ENCODE measurements at regions not wholly inside any gene's neighbourhood (a gene's known extent, or its start where the extent isn't known, plus 50 kb on each side); places are given as distances from the start of the nearest gene placed in this dataset.

DNA sequence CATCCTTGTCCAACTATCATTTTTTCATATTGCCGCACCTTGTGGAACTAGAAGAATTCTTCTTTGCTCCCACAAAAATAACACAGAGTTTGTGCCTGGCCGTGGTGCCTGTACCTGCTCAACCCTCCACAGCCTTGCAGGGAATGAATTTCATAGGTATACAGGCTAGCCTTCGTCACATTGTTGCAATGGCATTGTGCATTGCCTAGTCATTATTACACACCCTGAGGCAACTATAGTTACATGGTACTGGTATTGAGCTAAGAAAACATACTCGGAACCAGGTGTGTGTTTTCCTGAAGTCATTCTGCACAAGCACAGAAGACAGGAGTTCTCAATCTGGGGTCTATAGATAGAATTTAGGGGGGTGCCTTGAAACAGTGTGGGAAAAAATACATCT is 188.0 kb upstream of the CTAGE1 start:
- Histone ChIP-seq H2BK5ac (ENCODE audit: low read depth, low read length, poor library complexity) (no peak overlapping the region), H3K18ac (ENCODE audit: low read length) (no peak overlapping the region), H3K27ac (ENCODE audit: low read depth, low read length) (no peak overlapping the region), H3K36me3 (ENCODE audit: control insufficient read depth in 1 of 2, insufficient read depth in 2 of 2, low read length in 2 of 2) (no peaks in the 10 kb centered on the region), H3K4ac (ENCODE audit: low read depth, low read length) (no peak overlapping the region), H3K23ac (ENCODE audit: low read length) (no peak overlapping the region), H4K12ac (ENCODE audit: low read depth, low read length) (no peak overlapping the region), H4K91ac (ENCODE audit: low read depth, low read length) (no peak overlapping the region), H2AFZ (ENCODE audit: insufficient read depth, low read length, poor library complexity) (no peak overlapping the region), H2AK5ac (ENCODE audit: low read length) (no peak overlapping the region), H4K8ac (ENCODE audit: low read depth, low read length) (no peak overlapping the region), H3K14ac (ENCODE audit: low read length) (no peak overlapping the region), H2BK12ac (ENCODE audit: low read length) (no peak overlapping the region), H3K79me2 (ENCODE audit: control insufficient read depth, insufficient read depth, low read length, poor library complexity) (no peaks in the 10 kb centered on the region), H3K4me2 (ENCODE audit: low read length) (no peak overlapping the region), H3K4me1 (ENCODE audit: control insufficient read depth in 1 of 2, insufficient read depth in 2 of 2, low read length in 2 of 2) (peaks cover 0 to 9% of the 10 kb centered on the region in 2 experiments), H3K79me1 (ENCODE audit: low read length) (no peaks in the 10 kb centered on the region), H3K4me3 (ENCODE audit: low read depth, low read length) (no peak overlapping the region), H2BK120ac (ENCODE audit: insufficient read depth, low read length, poor library complexity) (no peak overlapping the region), H3K9ac (ENCODE audit: low read length) (no peak overlapping the region), H3K9me3 (ENCODE audit: insufficient read depth, low read depth, low read length) (peaks cover 3% of the 10 kb centered on the region), H3K27me3 (ENCODE audit: insufficient read depth, low read length) (no peaks in the 10 kb centered on the region)
- peak; percentile 67 to 95 for DNase-seq
- no CpG with 5 or more reads among the region's 4 CpGs for WGBS (ENCODE audit: extremely low coverage, insufficient coverage, insufficient read length)

DNA sequence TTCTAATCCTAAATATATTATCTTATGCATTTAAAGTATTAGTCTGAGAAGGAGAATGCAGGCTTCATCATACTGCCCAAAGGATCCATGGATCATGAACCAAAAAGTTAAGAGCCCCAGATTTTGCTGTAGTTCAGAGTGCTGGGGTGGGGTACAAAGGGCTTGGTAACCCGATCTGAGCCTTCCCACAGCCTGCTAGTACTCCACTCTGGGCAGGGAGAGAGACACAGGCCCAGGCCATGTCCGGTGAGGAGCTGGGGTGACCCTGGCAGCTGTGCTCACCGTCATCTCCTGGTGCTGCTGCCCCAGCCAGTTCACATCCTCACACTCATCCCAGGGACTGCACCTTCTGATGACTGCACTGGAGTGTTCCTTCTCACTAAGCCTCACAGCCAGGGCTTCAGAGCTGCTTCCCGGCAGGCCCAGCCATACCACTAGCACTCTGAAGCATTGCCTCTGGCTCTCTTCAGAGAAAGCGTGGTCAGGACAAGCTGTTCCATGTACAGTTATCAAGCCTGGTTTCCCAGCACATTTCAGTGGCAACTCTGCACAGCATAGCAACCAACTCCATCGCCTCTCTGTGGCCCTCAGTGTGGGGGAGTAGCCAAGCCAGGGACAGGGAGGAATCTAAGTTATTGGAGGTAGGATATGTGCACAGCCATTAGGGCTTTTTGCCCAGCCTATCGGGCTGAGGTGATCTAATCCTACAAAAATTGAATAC is 189.0 kb upstream of the CTAGE1 start:
- no peak overlapping the region for H4K8ac ChIP-seq (ENCODE audit: low read depth, low read length)
- no peak overlapping the region for H3K27ac ChIP-seq (ENCODE audit: low read depth, low read length)
- H3K9ac ChIP-seq (ENCODE audit: low read length), result no peak overlapping the region
- H3K4me1 ChIP-seq (ENCODE audit: control insufficient read depth in 1 of 2, insufficient read depth in 2 of 2, low read length in 2 of 2), result peaks cover 0 to 9% of the 10 kb centered on the region in 2 experiments
- no peaks in the 10 kb centered on the region for H3K27me3 ChIP-seq (ENCODE audit: insufficient read depth, low read length)
- H3K9me3 ChIP-seq (ENCODE audit: insufficient read depth, low read depth, low read length), result peaks cover 3% of the 10 kb centered on the region
- H2AFZ ChIP-seq (ENCODE audit: insufficient read depth, low read length, poor library complexity), result no peak overlapping the region
- no peak overlapping the region for H4K91ac ChIP-seq (ENCODE audit: low read depth, low read length)
- no peak overlapping the region for H3K18ac ChIP-seq (ENCODE audit: low read length)
- H2BK120ac ChIP-seq (ENCODE audit: insufficient read depth, low read length, poor library complexity), result no peak overlapping the region
- H3K4ac ChIP-seq (ENCODE audit: low read depth, low read length), result no peak overlapping the region
- H2AK5ac ChIP-seq (ENCODE audit: low read length), result no peak overlapping the region
- H2BK5ac ChIP-seq (ENCODE audit: low read depth, low read length, poor library complexity), result no peak overlapping the region
- no peak overlapping the region for H3K4me2 ChIP-seq (ENCODE audit: low read length)
- peak in 1 of 2 donors; percentile 15 for DNase-seq
- no peak overlapping the region for H3K23ac ChIP-seq (ENCODE audit: low read length)
- H4K12ac ChIP-seq (ENCODE audit: low read depth, low read length), result no peak overlapping the region
- H3K79me2 ChIP-seq (ENCODE audit: control insufficient read depth, insufficient read depth, low read length, poor library complexity), result no peaks in the 10 kb centered on the region
- H2BK12ac ChIP-seq (ENCODE audit: low read length), result no peak overlapping the region
- no peak overlapping the region for H3K14ac ChIP-seq (ENCODE audit: low read length)
- no CpG with 5 or more reads among the region's 7 CpGs for WGBS (ENCODE audit: extremely low coverage, insufficient coverage, insufficient read length)
- no peaks in the 10 kb centered on the region for H3K79me1 ChIP-seq (ENCODE audit: low read length)
- H3K36me3 ChIP-seq (ENCODE audit: control insufficient read depth in 1 of 2, insufficient read depth in 2 of 2, low read length in 2 of 2), result no peaks in the 10 kb centered on the region
- H3K4me3 ChIP-seq (ENCODE audit: low read depth, low read length), result no peak overlapping the region

DNA sequence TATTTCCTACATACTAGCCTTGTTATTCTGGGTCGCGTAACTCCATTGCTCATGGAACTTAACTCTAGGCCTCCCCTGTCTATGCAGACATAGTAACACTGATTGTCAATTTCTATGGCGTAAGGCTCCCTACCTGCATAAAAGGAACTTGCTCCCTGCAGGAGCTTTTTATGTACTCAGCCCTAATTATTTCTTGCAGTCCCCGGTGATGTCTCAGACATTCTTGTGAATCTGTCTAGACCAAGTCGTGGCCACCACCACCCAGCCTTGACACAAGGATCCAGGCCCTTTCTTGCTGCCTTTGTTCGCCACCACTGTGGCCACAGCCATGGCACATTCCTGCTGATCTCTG is 189.5 kb upstream of the CTAGE1 start:
- Histone ChIP-seq H4K12ac (ENCODE audit: low read depth, low read length) (no peak overlapping the region), H2BK120ac (ENCODE audit: insufficient read depth, low read length, poor library complexity) (no peak overlapping the region), H3K4me1 (ENCODE audit: control insufficient read depth in 1 of 2, insufficient read depth in 2 of 2, low read length in 2 of 2) (peaks cover 0 to 9% of the 10 kb centered on the region in 2 experiments), H3K4ac (ENCODE audit: low read depth, low read length) (no peak overlapping the region), H3K27ac (ENCODE audit: low read depth, low read length) (no peak overlapping the region), H3K36me3 (ENCODE audit: control insufficient read depth in 1 of 2, insufficient read depth in 2 of 2, low read length in 2 of 2) (no peaks in the 10 kb centered on the region), H3K14ac (ENCODE audit: low read length) (no peak overlapping the region), H3K4me3 (ENCODE audit: low read depth, low read length) (no peak overlapping the region), H4K8ac (ENCODE audit: low read depth, low read length) (no peak overlapping the region), H2BK12ac (ENCODE audit: low read length) (no peak overlapping the region), H3K79me2 (ENCODE audit: control insufficient read depth, insufficient read depth, low read length, poor library complexity) (no peaks in the 10 kb centered on the region), H3K27me3 (ENCODE audit: insufficient read depth, low read length) (no peaks in the 10 kb centered on the region), H2AK5ac (ENCODE audit: low read length) (no peak overlapping the region), H2BK5ac (ENCODE audit: low read depth, low read length, poor library complexity) (no peak overlapping the region), H3K9me3 (ENCODE audit: insufficient read depth, low read depth, low read length) (peaks cover 3% of the 10 kb centered on the region), H3K23ac (ENCODE audit: low read length) (no peak overlapping the region), H2AFZ (ENCODE audit: insufficient read depth, low read length, poor library complexity) (no peak overlapping the region), H3K18ac (ENCODE audit: low read length) (no peak overlapping the region), H4K91ac (ENCODE audit: low read depth, low read length) (no peak overlapping the region), H3K4me2 (ENCODE audit: low read length) (no peak overlapping the region), H3K79me1 (ENCODE audit: low read length) (no peaks in the 10 kb centered on the region), H3K9ac (ENCODE audit: low read length) (no peak overlapping the region)
- WGBS (ENCODE audit: extremely low coverage, insufficient coverage, insufficient read length), result no CpG with 5 or more reads among the region's 6 CpGs
- DNase-seq, result peak; percentile 85 to 93

DNA sequence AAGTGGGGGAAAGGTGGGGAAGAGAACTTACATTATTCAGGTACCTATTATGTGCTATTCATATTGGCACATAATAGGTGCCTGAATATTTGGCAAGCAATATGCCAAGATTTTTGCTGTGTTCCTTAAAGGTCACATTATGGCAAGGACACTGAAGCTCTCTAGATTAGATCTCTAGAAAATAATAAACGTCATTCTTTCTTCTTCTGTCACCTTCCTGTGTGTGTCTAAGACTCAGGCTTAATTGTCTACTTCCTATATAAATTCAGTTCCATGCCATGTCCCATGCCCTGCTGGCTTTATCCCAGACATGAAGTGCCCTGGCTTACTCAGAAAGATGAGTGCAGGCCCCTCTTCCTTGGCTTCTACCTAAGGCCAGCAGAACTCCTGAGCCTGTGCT is 191.1 kb upstream of the CTAGE1 start:
- H2BK12ac ChIP-seq (ENCODE audit: low read length), result no peak overlapping the region
- H3K4ac ChIP-seq (ENCODE audit: low read depth, low read length), result no peak overlapping the region
- H3K9me3 ChIP-seq (ENCODE audit: insufficient read depth, low read depth, low read length), result peaks cover 3% of the 10 kb centered on the region
- H3K27me3 ChIP-seq (ENCODE audit: insufficient read depth, low read length), result no peaks in the 10 kb centered on the region
- H2BK120ac ChIP-seq (ENCODE audit: insufficient read depth, low read length, poor library complexity), result no peak overlapping the region
- no peak overlapping the region for H3K4me2 ChIP-seq (ENCODE audit: low read length)
- WGBS (ENCODE audit: extremely low coverage, insufficient coverage, insufficient read length), result no CpG with 5 or more reads among the region's 1 CpG
- no peak overlapping the region for H3K4me3 ChIP-seq (ENCODE audit: low read depth, low read length)
- no peak for DNase-seq
- no peak overlapping the region for H4K12ac ChIP-seq (ENCODE audit: low read depth, low read length)
- H3K9ac ChIP-seq (ENCODE audit: low read length), result peak overlapping the region; percentile 45
- no peak overlapping the region for H2AFZ ChIP-seq (ENCODE audit: insufficient read depth, low read length, poor library complexity)
- no peak overlapping the region for H3K18ac ChIP-seq (ENCODE audit: low read length)
- H3K23ac ChIP-seq (ENCODE audit: low read length), result no peak overlapping the region
- H3K79me2 ChIP-seq (ENCODE audit: control insufficient read depth, insufficient read depth, low read length, poor library complexity), result no peaks in the 10 kb centered on the region
- H4K8ac ChIP-seq (ENCODE audit: low read depth, low read length), result no peak overlapping the region
- no peaks in the 10 kb centered on the region for H3K36me3 ChIP-seq (ENCODE audit: control insufficient read depth in 1 of 2, insufficient read depth in 2 of 2, low read length in 2 of 2)
- H2AK5ac ChIP-seq (ENCODE audit: low read length), result no peak overlapping the region
- H4K91ac ChIP-seq (ENCODE audit: low read depth, low read length), result no peak overlapping the region
- no peak overlapping the region for H3K14ac ChIP-seq (ENCODE audit: low read length)
- no peak overlapping the region for H3K27ac ChIP-seq (ENCODE audit: low read depth, low read length)
- no peaks in the 10 kb centered on the region for H3K79me1 ChIP-seq (ENCODE audit: low read length)
- H3K4me1 ChIP-seq (ENCODE audit: control insufficient read depth in 1 of 2, insufficient read depth in 2 of 2, low read length in 2 of 2), result peaks cover 0 to 9% of the 10 kb centered on the region in 2 experiments
- H2BK5ac ChIP-seq (ENCODE audit: low read depth, low read length, poor library complexity), result no peak overlapping the region

Data from trophoblast cell (in vitro differentiated cells and primary cell).